ENCODE measurements at regions not wholly inside any gene's neighbourhood (a gene's known extent, or its start where the extent isn't known, plus 50 kb on each side); places are given as distances from the start of the nearest gene placed in this dataset.
A peak's percentile ranks its signal among the peaks of the same experiment; 100 is the strongest.

GRCh38 chr1:38528623-38529022, 330.9 kb downstream of the RRAGC start:
- Histone ChIP-seq H3K79me2 (ENCODE audit: low read depth) (no peaks in the 10 kb centered on the region), H4K20me1 (ENCODE audit: insufficient read depth) (no peaks in the 10 kb centered on the region), H3K4me2 (no peak overlapping the region), H3K27me3 (ENCODE audit: insufficient read depth, low read depth) (peaks cover 70% of the 10 kb centered on the region), H3K9me2 (ENCODE audit: insufficient read depth) (no peaks in the 10 kb centered on the region), H3K9me3 (ENCODE audit: insufficient read depth, low read depth) (no peaks in the 10 kb centered on the region), H3K4me1 (replicated peaks; ENCODE audit: insufficient read depth) (no peaks in the 10 kb centered on the region), H3K27ac (no peak overlapping the region), H3F3A (ENCODE audit: insufficient read depth, low read depth) (no peaks in the 10 kb centered on the region), H3K4me3 (no peak overlapping the region), H3K36me3 (ENCODE audit: low read depth) (no peaks in the 10 kb centered on the region), H2AFZ (no peak overlapping the region)
- BruUV-seq (replicated peaks): no TSS peak
- intact Hi-C loops (cut with micrococcal nuclease; ENCODE audit: unreplicated experiment): no loop called here
- DNase-seq: no peak
- ChIA-PET POLR2A (ENCODE audit: unreplicated experiment) (no interaction called here), CTCF (interaction anchor here (0.5 kb wide), 1 partner anchor 562 kb away, joined by 3 read pairs; no protein-coding TSS in a partner anchor)
- no peak for TF ChIP-seq EZH2 (IDR thresholded peaks at IDR 0.05; ENCODE audit: low read depth)
- no peak for TF ChIP-seq CTCF (conservative IDR thresholded peaks at IDR 0.05)

DNA sequence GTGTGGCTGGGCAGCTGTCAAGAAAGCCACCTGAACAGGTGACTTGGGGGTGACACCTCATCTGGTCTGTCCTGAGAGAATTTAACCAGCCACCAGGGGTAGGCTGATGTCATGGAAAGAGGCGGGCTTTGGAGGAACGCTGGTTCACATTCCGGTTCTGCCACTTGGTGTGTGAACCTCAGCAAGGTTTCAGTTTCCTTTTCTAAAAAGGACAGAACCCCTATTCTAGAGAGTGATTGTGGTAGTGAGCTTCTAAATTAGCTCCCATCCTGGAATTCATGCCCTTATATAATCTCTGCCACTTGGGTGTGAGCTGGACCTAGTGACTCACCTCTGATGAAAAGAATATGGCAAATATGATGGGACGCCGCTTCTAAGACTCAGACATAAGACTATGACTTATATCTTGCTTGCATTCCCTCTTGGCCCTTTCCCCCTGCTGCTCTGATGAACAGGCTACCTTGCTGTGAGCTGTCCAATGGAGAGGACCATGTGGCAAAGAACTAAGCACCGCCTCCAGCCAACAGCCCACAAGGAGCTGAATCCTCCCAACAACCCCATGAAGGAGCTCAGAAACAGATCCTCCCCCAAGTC, 332.1 kb downstream of the RRAGC start:
- POLR2A ChIA-PET (ENCODE audit: unreplicated experiment): no interaction called here
- no peaks in the 10 kb centered on the region for H3F3A ChIP-seq (ENCODE audit: insufficient read depth, low read depth)
- no peaks in the 10 kb centered on the region for H3K9me3 ChIP-seq (ENCODE audit: insufficient read depth, low read depth)
- H3K4me2 ChIP-seq: peak overlapping the region; percentile 32; the same call in 1 of the 2 replicates
- no peak overlapping the region for H3K4me3 ChIP-seq
- peak in 1 of 2 experiments; percentile 18 for DNase-seq
- no peaks in the 10 kb centered on the region for H3K9me2 ChIP-seq (ENCODE audit: insufficient read depth)
- no peaks in the 10 kb centered on the region for H4K20me1 ChIP-seq (ENCODE audit: insufficient read depth)
- H3K27me3 ChIP-seq (ENCODE audit: insufficient read depth, low read depth): peaks cover 71% of the 10 kb centered on the region
- no peak overlapping the region for H3K27ac ChIP-seq
- CTCF ChIA-PET: no interaction called here
- no peak overlapping the region for H2AFZ ChIP-seq
- H3K4me1 ChIP-seq (replicated peaks; ENCODE audit: insufficient read depth): no peaks in the 10 kb centered on the region
- H3K79me2 ChIP-seq (ENCODE audit: low read depth): no peaks in the 10 kb centered on the region
- TF ChIP-seq EZH2 (IDR thresholded peaks at IDR 0.05; ENCODE audit: low read depth) (no peak), CTCF (conservative IDR thresholded peaks at IDR 0.05) (no peak)
- no peaks in the 10 kb centered on the region for H3K36me3 ChIP-seq (ENCODE audit: low read depth)
- BruUV-seq (replicated peaks): no TSS peak
- intact Hi-C loops (cut with micrococcal nuclease; ENCODE audit: unreplicated experiment): no loop called here

GRCh38 chr1:38526046-38526445, 333.5 kb downstream of the RRAGC start:
- Histone ChIP-seq H3K4me2 (no peak overlapping the region), H3K36me3 (ENCODE audit: low read depth) (no peaks in the 10 kb centered on the region), H3K79me2 (ENCODE audit: low read depth) (no peaks in the 10 kb centered on the region), H3K4me1 (replicated peaks; ENCODE audit: insufficient read depth) (no peaks in the 10 kb centered on the region), H3K27ac (no peak overlapping the region), H3K27me3 (ENCODE audit: insufficient read depth, low read depth) (peaks cover 78% of the 10 kb centered on the region), H2AFZ (no peak overlapping the region), H3K4me3 (no peak overlapping the region), H4K20me1 (ENCODE audit: insufficient read depth) (no peaks in the 10 kb centered on the region), H3K9me3 (ENCODE audit: insufficient read depth, low read depth) (no peaks in the 10 kb centered on the region), H3K9me2 (ENCODE audit: insufficient read depth) (no peaks in the 10 kb centered on the region), H3F3A (ENCODE audit: insufficient read depth, low read depth) (no peaks in the 10 kb centered on the region)
- CTCF ChIA-PET: no interaction called here
- POLR2A ChIA-PET (ENCODE audit: unreplicated experiment): no interaction called here
- TF ChIP-seq EZH2 (IDR thresholded peaks at IDR 0.05; ENCODE audit: low read depth): no peak
- BruUV-seq (replicated peaks): no TSS peak
- intact Hi-C loops (cut with micrococcal nuclease; ENCODE audit: unreplicated experiment): no loop called here
- DNase-seq: no peak

Measured in PC-9 (cell line).